ENCODE measurements at regions not wholly inside any gene's neighbourhood (a gene's known extent, or its start where the extent isn't known, plus 50 kb on each side); places are given as distances from the start of the nearest gene placed in this dataset.

DNA sequence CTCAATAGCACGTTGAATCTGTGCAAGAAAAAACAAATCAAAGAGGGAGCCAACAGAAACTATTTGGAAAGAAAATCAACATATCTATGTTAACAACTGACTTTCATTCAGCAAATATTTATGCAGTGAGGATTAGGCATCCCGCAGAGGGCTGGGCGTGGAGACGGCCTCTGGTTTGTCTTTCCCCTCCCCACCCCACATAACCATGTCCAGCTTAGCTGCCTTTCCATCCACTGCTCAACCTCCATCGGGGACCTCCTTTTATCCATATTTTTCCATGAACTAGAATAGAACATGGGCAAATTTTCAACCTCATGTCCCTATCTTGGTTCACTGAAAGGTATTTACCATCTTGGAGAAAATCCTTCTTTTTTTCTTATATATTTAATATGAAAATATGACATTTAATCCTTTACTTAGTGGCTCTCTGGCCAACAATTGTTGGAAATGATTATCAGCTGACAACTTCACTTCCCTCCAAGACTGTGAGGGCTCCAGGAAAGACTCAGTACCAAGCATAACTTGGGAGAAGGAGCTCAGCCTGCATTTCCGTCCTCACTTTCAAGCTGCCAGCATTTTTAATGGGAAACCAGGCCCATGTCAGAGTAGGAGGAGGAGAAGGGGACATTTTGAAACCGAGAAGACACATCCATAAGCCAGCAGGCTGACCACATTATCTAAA lies 462.6 kb upstream of the MAF start:
- H4K20me1 ChIP-seq (replicated peaks; ENCODE audit: control insufficient read depth, extremely low read depth, insufficient read depth, low read length), result no peaks in the 10 kb centered on the region
- H3K36me3 ChIP-seq (ENCODE audit: control insufficient read depth in 2 of 2, extremely low read depth in 1 of 2, insufficient read depth in 2 of 2, low read length in 2 of 2), result no peaks in the 10 kb centered on the region
- H3K27ac ChIP-seq (ENCODE audit: insufficient read depth, low read depth, low read length), result no peak overlapping the region
- no peaks in the 10 kb centered on the region for H3K9me1 ChIP-seq (replicated peaks; ENCODE audit: control insufficient read depth, extremely low read depth, insufficient read depth, low read length)
- ChIA-PET CTCF (interaction anchor here (2.0 kb wide), 1 partner anchor 16 kb away, joined by 4 read pairs; no protein-coding TSS in a partner anchor), POLR2A (no interaction called here)
- no peaks in the 10 kb centered on the region for H3K4me1 ChIP-seq (ENCODE audit: control insufficient read depth, extremely low read depth, insufficient read depth, low read length)
- intact Hi-C loops (cut with micrococcal nuclease), result no loop called here
- no peak overlapping the region for H3K4me3 ChIP-seq (replicated peaks in 1 of 3; ENCODE audit: insufficient read depth in 1 of 3, low read depth in 1 of 3, low read length in 3 of 3)
- no peak for FAIRE-seq
- no peak overlapping the region for H2AFZ ChIP-seq (ENCODE audit: low read depth, low read length)
- H3K9me3 ChIP-seq (replicated peaks; ENCODE audit: control insufficient read depth, insufficient read depth, low read length), result no peaks in the 10 kb centered on the region
- H3K27me3 ChIP-seq (ENCODE audit: control insufficient read depth in 2 of 2, insufficient read depth in 2 of 2, low read length in 2 of 2), result no peaks in the 10 kb centered on the region
- no peak overlapping the region for H3K4me2 ChIP-seq (ENCODE audit: insufficient read depth, low read length)
- no peak for DNase-seq (ENCODE audit: low read depth, low spot score)
- no peak overlapping the region for H3K9ac ChIP-seq (replicated peaks; ENCODE audit: extremely low read depth, insufficient read depth, low read length)
- no peak for TF ChIP-seq GATA2 (IDR thresholded peaks at IDR 0.05; ENCODE audit: insufficient read depth, insufficient read length, low read depth, low read length)
- no peak for TF ChIP-seq JUN (IDR thresholded peaks at IDR 0.05; ENCODE audit: borderline replicate concordance, insufficient read depth, insufficient read length, low read depth)
- TF ChIP-seq, protein P1, sequence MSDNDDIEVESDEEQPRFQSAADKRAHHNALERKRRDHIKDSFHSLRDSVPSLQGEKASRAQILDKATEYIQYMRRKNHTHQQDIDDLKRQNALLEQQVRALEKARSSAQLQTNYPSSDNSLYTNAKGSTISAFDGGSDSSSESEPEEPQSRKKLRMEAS (IDR thresholded peaks at IDR 0.05; ENCODE audit: insufficient read depth, insufficient read length), result no peak
- TF ChIP-seq MYC (IDR thresholded peaks at IDR 0.05; ENCODE audit: low read depth, low read length), result no peak
- dilution Hi-C loops (cut with MboI; ENCODE audit: extremely low pct_ligation_motif_present, low sequenced_read_pairs), result no loop called here
- BruUV-seq (replicated peaks), result no TSS peak
- no peaks in the 10 kb centered on the region for H3K79me2 ChIP-seq (ENCODE audit: control insufficient read depth, insufficient read depth, low read length)

DNA sequence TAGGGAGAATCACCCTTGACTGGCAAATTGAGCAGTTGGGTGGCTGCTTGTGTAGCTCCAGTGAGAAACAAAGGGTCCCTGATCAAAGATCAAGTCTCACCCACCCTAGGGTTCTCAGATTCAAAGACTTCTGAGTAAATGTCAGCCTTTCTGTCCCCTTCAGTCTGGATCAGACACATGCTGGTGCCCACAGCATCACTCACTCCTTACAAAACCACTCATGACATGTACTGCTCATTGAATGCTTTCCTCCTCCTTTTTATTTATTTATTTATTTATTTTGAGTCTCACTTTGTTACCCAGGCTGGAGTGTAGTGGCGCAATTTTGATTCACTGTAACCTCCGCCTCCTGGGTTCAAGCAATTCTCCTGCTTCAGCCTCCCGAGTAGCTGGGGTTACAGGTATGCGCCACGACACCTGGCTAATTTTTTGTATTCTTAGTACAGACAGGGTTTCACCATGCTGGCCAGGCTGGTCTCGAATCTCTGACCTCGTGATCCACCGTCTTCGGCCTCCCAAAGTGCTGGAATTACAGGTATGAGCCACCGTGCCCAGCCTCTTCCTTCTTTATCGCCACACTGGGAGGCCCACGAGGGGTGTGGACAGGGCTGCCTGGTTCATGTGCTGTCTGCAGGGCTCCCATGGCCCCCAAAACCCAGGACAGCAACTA lies 462.0 kb upstream of the MAF start:
- intact Hi-C loops (cut with micrococcal nuclease) (no loop called here), dilution Hi-C loops (cut with MboI; ENCODE audit: extremely low pct_ligation_motif_present, low sequenced_read_pairs) (no loop called here)
- no peak overlapping the region for H3K9ac ChIP-seq (replicated peaks; ENCODE audit: extremely low read depth, insufficient read depth, low read length)
- TF ChIP-seq GATA2 (IDR thresholded peaks at IDR 0.05; ENCODE audit: insufficient read depth, insufficient read length, low read depth, low read length) (no peak), POLR2AphosphoS5 (IDR thresholded peaks at IDR 0.05; ENCODE audit: insufficient read depth, low read depth, low read length) (no peak)
- TF ChIP-seq, protein P1 (IDR thresholded peaks at IDR 0.05; ENCODE audit: insufficient read depth, insufficient read length), result no peak
- H3K4me1 ChIP-seq (ENCODE audit: control insufficient read depth, extremely low read depth, insufficient read depth, low read length), result no peaks in the 10 kb centered on the region
- no peaks in the 10 kb centered on the region for H3K9me1 ChIP-seq (replicated peaks; ENCODE audit: control insufficient read depth, extremely low read depth, insufficient read depth, low read length)
- no peak overlapping the region for H3K27ac ChIP-seq (ENCODE audit: insufficient read depth, low read depth, low read length)
- ChIA-PET CTCF (interaction anchor here (2.0 kb wide), 1 partner anchor 17 kb away, joined by 4 read pairs; no protein-coding TSS in a partner anchor), POLR2A (no interaction called here)
- FAIRE-seq, result no peak
- H3K4me2 ChIP-seq (ENCODE audit: insufficient read depth, low read length), result no peak overlapping the region
- H2AFZ ChIP-seq (ENCODE audit: low read depth, low read length), result no peak overlapping the region
- no peaks in the 10 kb centered on the region for H3K36me3 ChIP-seq (ENCODE audit: control insufficient read depth in 2 of 2, extremely low read depth in 1 of 2, insufficient read depth in 2 of 2, low read length in 2 of 2)
- H4K20me1 ChIP-seq (replicated peaks; ENCODE audit: control insufficient read depth, extremely low read depth, insufficient read depth, low read length), result no peaks in the 10 kb centered on the region
- no peaks in the 10 kb centered on the region for H3K79me2 ChIP-seq (ENCODE audit: control insufficient read depth, insufficient read depth, low read length)
- no peak for DNase-seq (ENCODE audit: low read depth, low spot score)
- no TSS peak for BruUV-seq (replicated peaks)
- no peaks in the 10 kb centered on the region for H3K9me3 ChIP-seq (replicated peaks; ENCODE audit: control insufficient read depth, insufficient read depth, low read length)
- H3K4me3 ChIP-seq (replicated peaks in 1 of 3; ENCODE audit: insufficient read depth in 1 of 3, low read depth in 1 of 3, low read length in 3 of 3), result no peak overlapping the region
- H3K27me3 ChIP-seq (ENCODE audit: control insufficient read depth in 2 of 2, insufficient read depth in 2 of 2, low read length in 2 of 2), result no peaks in the 10 kb centered on the region

Data from endothelial cell of umbilical vein (primary cell).